Mucosa of descending colon (tissue), 3 donors: ENCODE measurements at regions not wholly inside any gene's neighbourhood (a gene's known extent, or its start where the extent isn't known, plus 50 kb on each side); places are given as distances from the start of the nearest gene placed in this dataset.
A peak's percentile ranks its signal among the peaks of the same experiment; 100 is the strongest.
"Not testable (repeated sequence)": the region's sequence is repeated elsewhere in the genome, so short reads cannot be mapped to it uniquely, and the experiment has no call there.

ENCODE experiments used
- ATAC-seq: fragments of 200-7000 bp; cut with Tn5 transposase; one replicate; pipeline ENCODE4 v1.9.1; 2020; ENCODE audit warnings: mild to moderate bottlenecking, moderate library complexity
- DNase-seq, 3 donors: peaks; one replicate each; pipeline ENCODE4 v3.0.0-alpha.2; 2020
- H3K36me3 ChIP-seq: fragments of 200-600 bp; one replicate; pipeline ENCODE4 v1.8.0; 2021; ENCODE audit warnings: low read depth, mild to moderate bottlenecking
- H3K4me1 ChIP-seq: fragments of 200-600 bp; one replicate; pipeline ENCODE4 v1.8.0; 2021; ENCODE audit warnings: low read depth, mild to moderate bottlenecking
- H3K4me3 ChIP-seq: fragments of 200-600 bp; one replicate; pipeline ENCODE4 v1.8.0; 2021; ENCODE audit warnings: mild to moderate bottlenecking
- H3K9me3 ChIP-seq: fragments of 200-600 bp; one replicate; pipeline ENCODE4 v1.8.0; 2021; ENCODE audit warnings: mild to moderate bottlenecking
- CTCF ChIP-seq: fragments of 200-600 bp; IDR thresholded peaks from one replicate; pipeline ENCODE4 v1.8.0; 2022; ENCODE audit warnings: antibody characterized with exemption, mild to moderate bottlenecking
- intact Hi-C, 2 donors: fragments of 100-400 bp; cut with DNase I in 1 of 2; cut with micrococcal nuclease in 1 of 2; formaldehyde crosslinking; loops; one replicate each; pipeline versions ENCODE4 v1.11.0 to v1.11.1; 2022; cut with DNase I, micrococcal nuclease
- donor health status: DM: no; HTN: no; CAD: no; lungs with moderate emphysema.
- donor health status: DM: no; HTN: no; CAD: no.
- donor health status: DM: no; HTN: yes; CAD: no.

GRCh38 chr3:153273767-153274435 is 111.9 kb downstream of the RAP2B start:
- Histone ChIP-seq H3K9me3 (no peaks in the 10 kb centered on the region), H3K4me3 (no peak overlapping the region), H3K36me3 (no peaks in the 10 kb centered on the region), H3K4me1 (no peaks in the 10 kb centered on the region)
- intact Hi-C loops = no loop called here
- no peak for DNase-seq
- no peak for TF ChIP-seq CTCF
- ATAC-seq = no peak

- intact Hi-C loops = no loop called here
- no peaks in the 10 kb centered on the region for H3K4me1 ChIP-seq
- DNase-seq (no peak), ATAC-seq (no peak)
- no peak for TF ChIP-seq CTCF
- H3K9me3 ChIP-seq = no peaks in the 10 kb centered on the region
- H3K36me3 ChIP-seq = no peaks in the 10 kb centered on the region
- no peak overlapping the region for H3K4me3 ChIP-seq
These were observed 112.5 kb downstream of the RAP2B start for GRCh38 chr3:153274561-153274960.

- no peaks in the 10 kb centered on the region for H3K36me3 ChIP-seq
- intact Hi-C loops = no loop called here
- no peak for ATAC-seq
These were observed 113.5 kb downstream of the RAP2B start for GRCh38 chr3:153275514-153275913.

GRCh38 chr3:153277029-153277428 is 115.0 kb downstream of the RAP2B start:
- DNase-seq (no peak), ATAC-seq (no peak)
- no peaks in the 10 kb centered on the region for H3K9me3 ChIP-seq
- H3K4me3 ChIP-seq = no peak overlapping the region
- H3K36me3 ChIP-seq = no peaks in the 10 kb centered on the region
- intact Hi-C loops = no loop called here
- TF ChIP-seq CTCF = no peak
- H3K4me1 ChIP-seq = no peaks in the 10 kb centered on the region

More at GRCh38 chr3:153275514-153275913, 113.5 kb downstream of the RAP2B start:
- Histone ChIP-seq H3K4me3 (no peak overlapping the region), H3K4me1 (no peaks in the 10 kb centered on the region), H3K9me3 (no peaks in the 10 kb centered on the region)
- TF ChIP-seq CTCF = no peak
- DNase-seq = no peak

- intact Hi-C loops, H3K36me3 ChIP-seq, H3K4me3 ChIP-seq, H3K4me1 ChIP-seq, ATAC-seq, H3K9me3 ChIP-seq: not testable (repeated sequence)
- DNase-seq = peak in 1 of 3 donors; percentile 22
These were observed 119.4 kb downstream of the RAP2B start for GRCh38 chr3:153281236-153281997.

GRCh38 chr3:153282355-153282754 is 120.3 kb downstream of the RAP2B start:
- no peak for ATAC-seq
- TF ChIP-seq CTCF = no peak
- Histone ChIP-seq H3K4me1 (no peaks in the 10 kb centered on the region), H3K36me3 (no peaks in the 10 kb centered on the region), H3K4me3 (no peak overlapping the region), H3K9me3 (no peaks in the 10 kb centered on the region)
- no peak for DNase-seq
- intact Hi-C loops = no loop called here
